Suprapubic skin (tissue), 4 donors: ENCODE measurements at regions not wholly inside any gene's neighbourhood (a gene's known extent, or its start where the extent isn't known, plus 50 kb on each side); places are given as distances from the start of the nearest gene placed in this dataset.

Source experiments
- DNase-seq, 2 donors: peaks; one replicate each; pipeline ENCODE4 v3.0.0-alpha.2; 2019; ENCODE audit warnings: low spot score in 2 of 2
- H3K27ac ChIP-seq: fragments of 200-600 bp; sonication (generic); one replicate; pipeline ENCODE4 v1.5.1; 2019
- H3K27me3 ChIP-seq: fragments of 200-600 bp; sonication (generic); one replicate; pipeline ENCODE4 v1.5.1; 2019
- H3K36me3 ChIP-seq: fragments of 200-600 bp; sonication (generic); one replicate; pipeline ENCODE4 v1.5.1; 2019
- H3K4me1 ChIP-seq: fragments of 200-600 bp; sonication (generic); one replicate; pipeline ENCODE4 v1.5.1; 2019
- H3K4me3 ChIP-seq: fragments of 200-600 bp; sonication (generic); one replicate; pipeline ENCODE4 v1.5.1; 2019; ENCODE audit warnings: mild to moderate bottlenecking
- H3K9me3 ChIP-seq: fragments of 200-600 bp; sonication (generic); one replicate; pipeline ENCODE4 v1.5.1; 2019
- CTCF ChIP-seq, 2 donors: fragments of 200-600 bp in 1 of 2; fragments of 450-650 bp in 1 of 2; sonication (generic) in 1 of 2; IDR thresholded peaks; one replicate each; pipeline ENCODE4 v1.5.1; 2016 to 2019; ENCODE audit warnings: antibody characterized with exemption in 2 of 2, mild to moderate bottlenecking in 1 of 2, moderate library complexity in 1 of 2
- EP300 ChIP-seq: sonication (generic); formaldehyde crosslinking; IDR thresholded peaks from one replicate; pipeline ENCODE4 v1.6.1; 2017; ENCODE audit warnings: antibody characterized with exemption
- POLR2A ChIP-seq, 2 donors: fragments of 450-650 bp; IDR thresholded peaks; one replicate each; pipeline ENCODE4 v1.6.1; 2017; ENCODE audit warnings: antibody characterized with exemption in 2 of 2, mild to moderate bottlenecking in 2 of 2, moderate library complexity in 2 of 2
- POLR2AphosphoS5 ChIP-seq, 3 donors: sonication (generic); formaldehyde crosslinking; IDR thresholded peaks; one replicate each; pipeline ENCODE4 v1.6.1; 2017; ENCODE audit warnings: antibody characterized with exemption in 3 of 3
- WGBS: methylation state at CpG from one replicate; pipeline ENCODE4 v1.1.5; 2018; 5-methylcytosine and 5-hydroxymethylcytosine counted together

GRCh38 chr14:43687921-43688320, 819.2 kb downstream of the FSCB start:
- TF ChIP-seq POLR2A (IDR thresholded peaks at IDR 0.05) = no peak
- TF ChIP-seq CTCF (IDR thresholded peaks at IDR 0.05) = no peak
- no peak for TF ChIP-seq POLR2AphosphoS5 (IDR thresholded peaks at IDR 0.05)
- no peak for TF ChIP-seq EP300
- DNase-seq = no peak
- WGBS = 31% methylated on average over 3 of the region's 3 CpGs
- no peaks in the 10 kb centered on the region for H3K4me1 ChIP-seq
- H3K27ac ChIP-seq = peak overlapping the region; percentile 52
- no peaks in the 10 kb centered on the region for H3K9me3 ChIP-seq
- no peak overlapping the region for H3K4me3 ChIP-seq
- H3K36me3 ChIP-seq = no peaks in the 10 kb centered on the region
- no peaks in the 10 kb centered on the region for H3K27me3 ChIP-seq

- TF ChIP-seq CTCF (IDR thresholded peaks at IDR 0.05) (no peak), POLR2A (IDR thresholded peaks at IDR 0.05) (no peak), POLR2AphosphoS5 (IDR thresholded peaks at IDR 0.05) (no peak), EP300 (no peak)
- Histone ChIP-seq H3K9me3 (no peaks in the 10 kb centered on the region), H3K4me3 (no peak overlapping the region), H3K27me3 (no peaks in the 10 kb centered on the region), H3K27ac (no peak overlapping the region), H3K36me3 (no peaks in the 10 kb centered on the region), H3K4me1 (no peaks in the 10 kb centered on the region)
- DNase-seq = no peak
- 31% methylated on average over 1 of the region's 1 CpG for WGBS
Observed at GRCh38 chr14:43677581-43677980, 829.5 kb downstream of the FSCB start.

GRCh38 chr14:43674273-43674672, 832.8 kb downstream of the FSCB start:
- no peak for DNase-seq
- H3K36me3 ChIP-seq = no peaks in the 10 kb centered on the region
- H3K27me3 ChIP-seq = no peaks in the 10 kb centered on the region
- H3K4me1 ChIP-seq = no peaks in the 10 kb centered on the region
- TF ChIP-seq POLR2AphosphoS5 (IDR thresholded peaks at IDR 0.05) (no peak), CTCF (IDR thresholded peaks at IDR 0.05) (no peak), EP300 (no peak), POLR2A (IDR thresholded peaks at IDR 0.05) (no peak)
- H3K9me3 ChIP-seq = no peaks in the 10 kb centered on the region
- H3K4me3 ChIP-seq = no peak overlapping the region
- 90% methylated on average over 2 of the region's 2 CpGs for WGBS
- no peak overlapping the region for H3K27ac ChIP-seq

- DNase-seq = no peak
- no peak for TF ChIP-seq POLR2AphosphoS5 (IDR thresholded peaks at IDR 0.05)
- TF ChIP-seq EP300 = no peak
- no peak for TF ChIP-seq CTCF (IDR thresholded peaks at IDR 0.05)
- no peak for TF ChIP-seq POLR2A (IDR thresholded peaks at IDR 0.05)
- WGBS = 72% methylated on average over 3 of the region's 3 CpGs
- Histone ChIP-seq H3K9me3 (no peaks in the 10 kb centered on the region), H3K36me3 (no peaks in the 10 kb centered on the region), H3K4me3 (no peak overlapping the region), H3K27me3 (no peaks in the 10 kb centered on the region), H3K27ac (no peak overlapping the region), H3K4me1 (no peaks in the 10 kb centered on the region)
Observed at GRCh38 chr14:43671716-43672485, 835.2 kb downstream of the FSCB start.

GRCh38 chr14:43669355-43669754, 837.7 kb downstream of the FSCB start:
- Histone ChIP-seq H3K27ac (no peak overlapping the region), H3K27me3 (no peaks in the 10 kb centered on the region), H3K4me3 (no peak overlapping the region), H3K36me3 (no peaks in the 10 kb centered on the region), H3K9me3 (no peaks in the 10 kb centered on the region), H3K4me1 (no peaks in the 10 kb centered on the region)
- DNase-seq = no peak
- TF ChIP-seq POLR2A (IDR thresholded peaks at IDR 0.05) = no peak
- TF ChIP-seq CTCF (IDR thresholded peaks at IDR 0.05) = no peak
- no peak for TF ChIP-seq POLR2AphosphoS5 (IDR thresholded peaks at IDR 0.05)
- TF ChIP-seq EP300 = no peak
- 63% methylated on average over 1 of the region's 1 CpG for WGBS
